ENCODE measurements at regions not wholly inside any gene's neighbourhood (a gene's known extent, or its start where the extent isn't known, plus 50 kb on each side); places are given as distances from the start of the nearest gene placed in this dataset.
A peak's percentile ranks its signal among the peaks of the same experiment; 100 is the strongest.

DNA sequence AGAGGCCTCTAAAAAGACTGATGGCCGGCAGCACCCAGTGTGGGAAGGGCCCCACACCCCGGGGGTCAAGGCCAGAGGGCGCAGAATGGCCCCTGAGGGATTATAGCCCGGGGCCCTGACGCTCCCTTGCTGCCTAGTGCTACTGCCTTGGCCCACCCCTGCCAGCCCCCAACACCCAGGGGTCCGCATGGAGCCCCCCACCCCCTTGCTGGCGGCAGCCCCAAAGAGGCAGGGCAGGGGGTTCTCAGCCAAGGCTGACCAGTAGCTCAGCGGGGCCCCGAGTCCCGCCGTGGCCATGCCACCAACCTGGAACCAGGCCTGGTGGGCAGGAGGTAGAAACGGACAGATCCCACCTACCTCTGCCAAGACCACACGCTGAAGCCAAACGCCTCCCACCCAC is 73.1 kb upstream of the FBRSL1 start:
- Histone ChIP-seq H3K4me3 (ENCODE audit: low read length) (no peak overlapping the region), H3K27ac (ENCODE audit: low read length) (no peak overlapping the region), H3K4me1 (ENCODE audit: low read length) (peaks cover 4% of the 10 kb centered on the region; the same call in 1 of the 2 replicates), H3K9ac (ENCODE audit: low read length) (no peak overlapping the region), H3K36me3 (replicated peaks; ENCODE audit: low read depth, low read length) (no peaks in the 10 kb centered on the region), H3K9me3 (ENCODE audit: insufficient read depth, low read length) (no peaks in the 10 kb centered on the region), H3K79me2 (ENCODE audit: low read length) (no peaks in the 10 kb centered on the region), H2AFZ (ENCODE audit: low read depth, low read length) (no peak overlapping the region), H4K20me1 (ENCODE audit: insufficient read depth, low read length) (no peaks in the 10 kb centered on the region), H3K4me2 (ENCODE audit: low read length) (no peak overlapping the region), H3K27me3 (ENCODE audit: low read depth, low read length) (peaks cover 9% of the 10 kb centered on the region; the same call in 1 of the 2 replicates)
- TF ChIP-seq EZH2phosphoT487 (IDR thresholded peaks at IDR 0.05; ENCODE audit: low read depth) = no peak
- TF ChIP-seq, protein P1, sequence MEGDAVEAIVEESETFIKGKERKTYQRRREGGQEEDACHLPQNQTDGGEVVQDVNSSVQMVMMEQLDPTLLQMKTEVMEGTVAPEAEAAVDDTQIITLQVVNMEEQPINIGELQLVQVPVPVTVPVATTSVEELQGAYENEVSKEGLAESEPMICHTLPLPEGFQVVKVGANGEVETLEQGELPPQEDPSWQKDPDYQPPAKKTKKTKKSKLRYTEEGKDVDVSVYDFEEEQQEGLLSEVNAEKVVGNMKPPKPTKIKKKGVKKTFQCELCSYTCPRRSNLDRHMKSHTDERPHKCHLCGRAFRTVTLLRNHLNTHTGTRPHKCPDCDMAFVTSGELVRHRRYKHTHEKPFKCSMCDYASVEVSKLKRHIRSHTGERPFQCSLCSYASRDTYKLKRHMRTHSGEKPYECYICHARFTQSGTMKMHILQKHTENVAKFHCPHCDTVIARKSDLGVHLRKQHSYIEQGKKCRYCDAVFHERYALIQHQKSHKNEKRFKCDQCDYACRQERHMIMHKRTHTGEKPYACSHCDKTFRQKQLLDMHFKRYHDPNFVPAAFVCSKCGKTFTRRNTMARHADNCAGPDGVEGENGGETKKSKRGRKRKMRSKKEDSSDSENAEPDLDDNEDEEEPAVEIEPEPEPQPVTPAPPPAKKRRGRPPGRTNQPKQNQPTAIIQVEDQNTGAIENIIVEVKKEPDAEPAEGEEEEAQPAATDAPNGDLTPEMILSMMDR (IDR thresholded peaks at IDR 0.05; ENCODE audit: low read depth, low read length) = no peak

DNA sequence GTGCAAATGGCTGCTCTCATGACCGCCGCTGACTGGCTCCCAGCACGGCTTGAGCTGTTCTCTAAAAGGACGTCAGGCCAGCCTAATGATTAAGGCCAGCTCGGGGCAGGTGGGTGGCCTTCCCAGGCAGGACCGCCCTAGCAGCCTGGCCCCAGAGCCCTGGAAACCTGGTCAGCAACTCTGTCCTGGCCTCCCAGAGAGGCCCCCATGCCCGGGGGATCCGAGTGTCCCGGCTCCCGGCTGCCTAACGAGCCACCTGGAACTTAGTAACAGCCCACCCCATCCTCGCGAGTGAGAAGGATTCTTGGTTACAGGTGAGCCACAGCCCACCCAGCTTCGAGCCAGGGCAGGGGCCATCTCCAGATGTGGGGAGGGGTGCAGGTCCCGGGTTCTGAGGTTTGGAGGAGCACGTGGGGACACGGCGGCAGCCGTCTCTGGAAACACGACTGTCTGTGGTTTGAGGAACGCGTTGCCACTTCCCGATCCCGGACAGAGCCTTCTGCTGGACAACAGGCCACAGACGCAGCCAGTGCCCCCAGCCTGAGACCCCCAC is 73.8 kb upstream of the FBRSL1 start:
- no peak overlapping the region for H3K4me3 ChIP-seq (ENCODE audit: low read length)
- H4K20me1 ChIP-seq (ENCODE audit: insufficient read depth, low read length) = no peaks in the 10 kb centered on the region
- H3K4me2 ChIP-seq (ENCODE audit: low read length) = no peak overlapping the region
- no peak overlapping the region for H3K9ac ChIP-seq (ENCODE audit: low read length)
- H3K79me2 ChIP-seq (ENCODE audit: low read length) = no peaks in the 10 kb centered on the region
- H3K4me1 ChIP-seq (ENCODE audit: low read length) = peaks cover 4% of the 10 kb centered on the region; the same call in 1 of the 2 replicates
- no peak overlapping the region for H2AFZ ChIP-seq (ENCODE audit: low read depth, low read length)
- TF ChIP-seq EZH2phosphoT487 (IDR thresholded peaks at IDR 0.05; ENCODE audit: low read depth) = no peak
- TF ChIP-seq, protein P1 (IDR thresholded peaks at IDR 0.05; ENCODE audit: low read depth, low read length) = no peak
- no peaks in the 10 kb centered on the region for H3K36me3 ChIP-seq (replicated peaks; ENCODE audit: low read depth, low read length)
- H3K27ac ChIP-seq (ENCODE audit: low read length) = no peak overlapping the region
- H3K9me3 ChIP-seq (ENCODE audit: insufficient read depth, low read length) = no peaks in the 10 kb centered on the region
- peaks cover 9% of the 10 kb centered on the region; the same call in 1 of the 2 replicates for H3K27me3 ChIP-seq (ENCODE audit: low read depth, low read length)

DNA sequence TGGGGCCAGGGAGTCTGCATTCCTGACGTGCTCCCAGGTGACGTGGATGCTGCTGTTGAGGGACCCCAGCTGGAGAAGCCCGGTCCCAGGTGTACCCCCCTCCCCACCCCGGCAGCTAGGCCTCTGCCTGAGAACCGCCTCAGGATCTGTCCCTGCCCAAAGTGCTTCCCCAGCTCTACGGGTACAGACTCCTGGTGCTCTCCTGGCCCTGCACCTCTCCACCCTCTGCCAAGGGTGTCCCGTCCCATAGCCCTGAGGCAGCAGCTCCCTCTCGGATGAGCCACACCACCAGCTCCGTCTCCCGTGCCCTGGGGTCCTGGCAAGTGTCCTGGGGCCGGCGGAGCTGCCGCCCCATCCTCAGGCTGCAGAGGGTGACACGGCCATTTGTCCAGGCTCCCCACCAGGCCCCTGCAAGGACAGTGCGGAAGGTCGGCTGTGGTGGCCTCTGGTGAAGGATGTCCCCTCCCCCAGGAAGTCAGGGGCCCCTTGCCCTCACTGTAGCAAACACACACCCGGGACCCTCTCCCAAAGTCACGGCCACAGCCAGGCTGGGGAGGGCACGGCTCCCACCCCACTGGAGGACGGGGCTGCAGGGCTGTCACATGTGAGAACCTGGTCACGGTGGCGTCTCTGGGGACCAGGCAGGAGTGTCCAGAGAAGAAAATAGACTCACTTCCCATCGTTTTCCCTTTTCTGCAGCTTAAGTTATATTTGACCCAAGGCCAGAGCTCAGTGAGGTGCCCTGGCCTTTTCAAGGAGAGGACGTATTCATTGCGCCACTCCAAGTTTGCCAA is 74.4 kb upstream of the FBRSL1 start:
- TF ChIP-seq EZH2phosphoT487 (IDR thresholded peaks at IDR 0.05; ENCODE audit: low read depth) = no peak
- TF ChIP-seq, protein P1 (IDR thresholded peaks at IDR 0.05; ENCODE audit: low read depth, low read length) = no peak
- Histone ChIP-seq H3K27ac (ENCODE audit: low read length) (no peak overlapping the region), H3K4me3 (ENCODE audit: low read length) (peak overlapping the region; percentile 78), H3K9ac (ENCODE audit: low read length) (peak overlapping the region; percentile 60), H3K4me2 (ENCODE audit: low read length) (peak overlapping the region; percentile 98), H3K79me2 (ENCODE audit: low read length) (no peaks in the 10 kb centered on the region), H3K27me3 (ENCODE audit: low read depth, low read length) (0 out of 2 replicates have a peak, but pooled peaks cover 5% of the 10 kb centered on the region), H2AFZ (ENCODE audit: low read depth, low read length) (peak overlapping the region; percentile 86; the same call in 1 of the 2 replicates), H3K36me3 (replicated peaks; ENCODE audit: low read depth, low read length) (no peaks in the 10 kb centered on the region), H3K4me1 (ENCODE audit: low read length) (peaks cover 4% of the 10 kb centered on the region; the same call in 1 of the 2 replicates), H3K9me3 (ENCODE audit: insufficient read depth, low read length) (no peaks in the 10 kb centered on the region), H4K20me1 (ENCODE audit: insufficient read depth, low read length) (no peaks in the 10 kb centered on the region)

DNA sequence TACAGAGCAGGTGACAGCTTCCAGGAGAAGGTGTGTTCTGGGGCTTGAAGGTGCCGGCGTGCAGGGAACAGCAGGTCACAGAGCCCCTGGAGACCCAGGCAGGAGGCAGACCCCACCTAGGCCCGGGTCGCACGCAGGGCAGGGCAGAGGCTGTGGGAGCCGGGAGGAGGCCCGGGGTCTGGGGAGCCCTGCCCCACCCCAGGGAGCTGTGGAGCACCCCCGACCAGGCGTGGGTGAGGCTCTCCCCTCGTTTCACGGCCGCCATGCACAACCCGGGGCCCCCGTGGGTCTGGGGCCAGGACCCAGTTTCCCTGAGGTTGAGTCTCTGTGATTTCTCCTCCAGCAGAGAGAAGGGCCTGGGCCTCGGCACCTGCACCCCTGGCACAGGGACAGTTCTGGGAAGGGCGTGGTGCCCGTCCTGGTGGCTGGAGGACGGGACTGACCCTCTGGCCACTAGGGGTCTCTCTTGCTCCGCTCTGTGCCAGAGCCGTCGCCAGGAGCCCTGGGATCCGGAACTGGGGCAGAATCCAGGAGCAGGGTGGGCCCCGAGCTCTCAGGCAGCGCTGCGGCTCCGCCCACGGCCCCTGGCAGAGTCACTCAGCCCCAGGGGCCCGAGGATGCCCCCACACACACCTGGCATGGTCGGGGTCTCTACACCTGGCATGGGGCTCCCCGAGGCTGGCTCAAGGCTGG is 75.2 kb upstream of the FBRSL1 start:
- peaks cover 4% of the 10 kb centered on the region; the same call in 1 of the 2 replicates for H3K4me1 ChIP-seq (ENCODE audit: low read length)
- peak overlapping the region; percentile 60 for H3K9ac ChIP-seq (ENCODE audit: low read length)
- H3K9me3 ChIP-seq (ENCODE audit: insufficient read depth, low read length) = no peaks in the 10 kb centered on the region

More for the DNA sequence above, 75.2 kb upstream of the FBRSL1 start:
- peak overlapping the region; percentile 86; the same call in 1 of the 2 replicates for H2AFZ ChIP-seq (ENCODE audit: low read depth, low read length)
- H3K79me2 ChIP-seq (ENCODE audit: low read length) = no peaks in the 10 kb centered on the region
- no peak for TF ChIP-seq EZH2phosphoT487 (IDR thresholded peaks at IDR 0.05; ENCODE audit: low read depth)
- TF ChIP-seq, protein P1 (IDR thresholded peaks at IDR 0.05; ENCODE audit: low read depth, low read length) = peak; percentile 88
- H3K27me3 ChIP-seq (ENCODE audit: low read depth, low read length) = 0 out of 2 replicates have a peak, but pooled peaks cover 3% of the 10 kb centered on the region
- no peaks in the 10 kb centered on the region for H4K20me1 ChIP-seq (ENCODE audit: insufficient read depth, low read length)
- H3K27ac ChIP-seq (ENCODE audit: low read length) = no peak overlapping the region
- peak overlapping the region; percentile 78 for H3K4me3 ChIP-seq (ENCODE audit: low read length)
- no peaks in the 10 kb centered on the region for H3K36me3 ChIP-seq (replicated peaks; ENCODE audit: low read depth, low read length)
- peak overlapping the region; percentile 98 for H3K4me2 ChIP-seq (ENCODE audit: low read length)
